ENCODE measurements at regions not wholly inside any gene's neighbourhood (a gene's known extent, or its start where the extent isn't known, plus 50 kb on each side); places are given as distances from the start of the nearest gene placed in this dataset.

GRCh38 chr14:100438678-100439592 lies 115.8 kb downstream of the SLC25A47 start:
- TF ChIP-seq CTCF (IDR thresholded peaks at IDR 0.05; ENCODE audit: low read depth, low read length, missing input control) (no peak), YY1 (IDR thresholded peaks at IDR 0.05) (no peak), GABPA (IDR thresholded peaks at IDR 0.05 in 1 of 2, conservative IDR thresholded peaks at IDR 0.05 in 1 of 2) (no peak), REST (IDR thresholded peaks at IDR 0.05) (no peak), ATF3 (IDR thresholded peaks at IDR 0.05) (no peak), SP1 (IDR thresholded peaks at IDR 0.05) (no peak), ZBTB33 (IDR thresholded peaks at IDR 0.05) (no peak), MAX (IDR thresholded peaks at IDR 0.05) (no peak), FOXA1 (IDR thresholded peaks at IDR 0.05) (no peak), RAD21 (IDR thresholded peaks at IDR 0.05) (no peak)

Data from liver (tissue), 3 donors.